Body of pancreas (tissue), 4 donors: ENCODE measurements at regions not wholly inside any gene's neighbourhood (a gene's known extent, or its start where the extent isn't known, plus 50 kb on each side); places are given as distances from the start of the nearest gene placed in this dataset.

Source experiments
- ATAC-seq: fragments of 150-250 bp; one replicate; pipeline ENCODE4 v1.9.1; 2016
- DNase-seq, 4 donors: peaks; one replicate each; pipeline ENCODE4 v3.0.0-alpha.2; 2019
- H3K27ac ChIP-seq, 4 donors: fragments of 200-600 bp; sonication (generic); 1 replicate in 3 of 4; 2 replicates in 1 of 4; pipeline versions ENCODE4 v1.5.1 to v1.6.1; 2016 to 2019; ENCODE audit warnings: mild to moderate bottlenecking in 1 of 4, mixed read lengths in 1 of 4, moderate library complexity in 1 of 4
- H3K27me3 ChIP-seq, 2 donors: fragments of 200-600 bp; sonication (generic); one replicate each; pipeline ENCODE4 v1.6.0; 2016; ENCODE audit warnings: mild to moderate bottlenecking in 1 of 2
- H3K36me3 ChIP-seq, 2 donors: fragments of 200-600 bp; sonication (generic); replicated peaks in 1 of 2; 2 replicates each; pipeline ENCODE4 v1.5.1; 2016; ENCODE audit warnings: low read depth in 2 of 2; ENCODE audit not compliant: insufficient read depth in 1 of 2
- H3K4me1 ChIP-seq: fragments of 200-600 bp; sonication (generic); one replicate; pipeline ENCODE4 v1.6.0; 2016
- H3K4me3 ChIP-seq, 2 donors: fragments of 200-600 bp; sonication (generic); 1 replicate in 1 of 2; 2 replicates in 1 of 2; pipeline ENCODE4 v1.5.1; 2016 to 2019
- H3K9me3 ChIP-seq, 3 donors: fragments of 200-600 bp; sonication (generic); 1 replicate in 2 of 3; 2 replicates in 1 of 3; pipeline ENCODE4 v1.5.1; 2016
- POLR2A ChIP-seq, 3 donors: fragments of 450-650 bp; IDR thresholded peaks; one replicate each; pipeline ENCODE4 v1.6.1; 2016; ENCODE audit warnings: antibody characterized with exemption in 3 of 3, mild to moderate bottlenecking in 2 of 3
- WGBS, 2 donors: methylation state at CpG; one replicate each; pipeline ENCODE4 v1.1.5; 2017; 5-methylcytosine and 5-hydroxymethylcytosine counted together
- intact Hi-C: fragments of 100-400 bp; cut with DNase I; formaldehyde crosslinking; loops from one replicate; pipeline ENCODE4 v1.15.1; 2023
- TF ChIP-seq, protein P1 (sequence below), 7 experiments: fragments of 450-650 bp in 4 of 7; fragments of 200-600 bp in 3 of 7; sonication (generic) in 3 of 7; IDR thresholded peaks; one replicate each; pipeline ENCODE4 v1.5.1; 2016 to 2019; ENCODE audit warnings: antibody characterized with exemption in 7 of 7

DNA sequence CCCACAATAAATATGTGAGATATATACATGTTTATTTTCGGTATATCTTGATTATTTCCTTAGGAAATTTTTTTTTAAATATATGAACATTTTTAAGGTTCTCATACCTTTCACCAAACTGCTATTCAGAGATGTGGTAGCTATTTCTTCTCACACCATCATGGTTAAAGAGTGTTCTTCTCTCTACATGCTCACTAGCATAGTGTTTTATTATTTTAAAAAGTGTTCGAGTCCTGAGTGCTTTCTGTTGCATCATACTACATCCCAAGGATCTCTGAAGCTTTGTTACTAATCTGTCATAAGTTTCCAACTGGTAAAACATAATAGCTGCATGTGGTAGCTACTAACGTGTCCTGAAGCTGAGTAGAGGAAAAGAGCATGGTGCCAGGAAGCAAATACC, 177.4 kb upstream of the GLRA1 start:
- Histone ChIP-seq H3K36me3 (no peaks in the 10 kb centered on the region), H3K4me3 (no peak overlapping the region), H3K27me3 (no peaks in the 10 kb centered on the region), H3K27ac (no peak overlapping the region), H3K4me1 (no peaks in the 10 kb centered on the region), H3K9me3 (no peaks in the 10 kb centered on the region)
- no peak for ATAC-seq
- intact Hi-C loops = no loop called here
- WGBS, 2 donors = 64 to 72% methylated on average over 3 of the region's 3 CpGs
- no peak for DNase-seq
- TF ChIP-seq, protein P1, sequence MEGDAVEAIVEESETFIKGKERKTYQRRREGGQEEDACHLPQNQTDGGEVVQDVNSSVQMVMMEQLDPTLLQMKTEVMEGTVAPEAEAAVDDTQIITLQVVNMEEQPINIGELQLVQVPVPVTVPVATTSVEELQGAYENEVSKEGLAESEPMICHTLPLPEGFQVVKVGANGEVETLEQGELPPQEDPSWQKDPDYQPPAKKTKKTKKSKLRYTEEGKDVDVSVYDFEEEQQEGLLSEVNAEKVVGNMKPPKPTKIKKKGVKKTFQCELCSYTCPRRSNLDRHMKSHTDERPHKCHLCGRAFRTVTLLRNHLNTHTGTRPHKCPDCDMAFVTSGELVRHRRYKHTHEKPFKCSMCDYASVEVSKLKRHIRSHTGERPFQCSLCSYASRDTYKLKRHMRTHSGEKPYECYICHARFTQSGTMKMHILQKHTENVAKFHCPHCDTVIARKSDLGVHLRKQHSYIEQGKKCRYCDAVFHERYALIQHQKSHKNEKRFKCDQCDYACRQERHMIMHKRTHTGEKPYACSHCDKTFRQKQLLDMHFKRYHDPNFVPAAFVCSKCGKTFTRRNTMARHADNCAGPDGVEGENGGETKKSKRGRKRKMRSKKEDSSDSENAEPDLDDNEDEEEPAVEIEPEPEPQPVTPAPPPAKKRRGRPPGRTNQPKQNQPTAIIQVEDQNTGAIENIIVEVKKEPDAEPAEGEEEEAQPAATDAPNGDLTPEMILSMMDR (IDR thresholded peaks at IDR 0.05) = no peak
- TF ChIP-seq POLR2A (IDR thresholded peaks at IDR 0.05) = no peak

DNA sequence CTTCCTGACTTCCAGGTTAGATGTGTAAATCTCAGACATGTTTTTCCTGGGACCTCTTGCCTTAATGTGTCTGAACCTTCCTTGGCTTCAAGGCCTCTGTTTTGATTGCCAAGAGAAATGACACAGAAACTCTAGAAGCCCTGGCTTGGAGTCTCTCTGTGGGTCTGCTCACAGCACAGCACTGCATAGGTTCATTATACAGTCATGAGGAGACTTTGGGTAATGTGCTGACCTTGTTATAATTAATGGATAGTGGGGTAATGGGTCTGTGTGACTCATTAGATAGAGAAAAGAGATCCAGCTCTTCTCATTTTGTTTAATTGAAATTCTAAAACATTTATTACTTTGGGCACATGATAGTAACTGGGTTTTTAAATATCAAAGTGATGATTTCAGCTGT, 175.8 kb upstream of the GLRA1 start:
- DNase-seq (no peak), ATAC-seq (no peak)
- H3K36me3 ChIP-seq = no peaks in the 10 kb centered on the region
- no peak overlapping the region for H3K4me3 ChIP-seq
- no peaks in the 10 kb centered on the region for H3K4me1 ChIP-seq
- intact Hi-C loops = no loop called here
- no peaks in the 10 kb centered on the region for H3K27me3 ChIP-seq
- H3K9me3 ChIP-seq = no peaks in the 10 kb centered on the region
- H3K27ac ChIP-seq = no peak overlapping the region
- no peak for TF ChIP-seq POLR2A (IDR thresholded peaks at IDR 0.05)
- TF ChIP-seq, protein P1 (IDR thresholded peaks at IDR 0.05) = no peak

DNA sequence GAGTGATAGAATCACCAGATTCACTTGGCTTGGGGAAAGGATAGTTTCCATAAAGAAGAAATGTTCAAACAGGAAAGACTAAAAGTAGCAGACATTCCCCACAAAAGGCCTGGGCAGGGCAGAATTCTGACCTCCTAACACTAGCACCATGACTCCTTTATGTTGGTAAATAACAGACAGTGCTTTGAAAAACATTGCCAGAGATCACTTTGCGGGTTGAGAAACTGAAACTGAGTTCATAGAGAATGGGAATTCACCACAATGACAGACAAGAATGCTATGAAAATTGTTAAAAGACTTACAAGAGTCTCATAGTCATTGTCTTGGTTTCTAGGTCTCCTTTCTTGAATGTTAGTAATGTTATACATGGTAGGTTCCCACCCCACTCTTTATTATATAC, 172.5 kb upstream of the GLRA1 start:
- 42 to 56% methylated on average over 1 of the region's 1 CpG for WGBS, 2 donors
- H3K27me3 ChIP-seq = no peaks in the 10 kb centered on the region
- H3K4me3 ChIP-seq = no peak overlapping the region
- H3K4me1 ChIP-seq = no peaks in the 10 kb centered on the region
- DNase-seq (no peak), ATAC-seq (no peak)
- no peaks in the 10 kb centered on the region for H3K9me3 ChIP-seq
- intact Hi-C loops = no loop called here
- H3K36me3 ChIP-seq = no peaks in the 10 kb centered on the region
- TF ChIP-seq POLR2A (IDR thresholded peaks at IDR 0.05) = no peak
- TF ChIP-seq, protein P1 (IDR thresholded peaks at IDR 0.05) = no peak
- H3K27ac ChIP-seq = no peak overlapping the region

DNA sequence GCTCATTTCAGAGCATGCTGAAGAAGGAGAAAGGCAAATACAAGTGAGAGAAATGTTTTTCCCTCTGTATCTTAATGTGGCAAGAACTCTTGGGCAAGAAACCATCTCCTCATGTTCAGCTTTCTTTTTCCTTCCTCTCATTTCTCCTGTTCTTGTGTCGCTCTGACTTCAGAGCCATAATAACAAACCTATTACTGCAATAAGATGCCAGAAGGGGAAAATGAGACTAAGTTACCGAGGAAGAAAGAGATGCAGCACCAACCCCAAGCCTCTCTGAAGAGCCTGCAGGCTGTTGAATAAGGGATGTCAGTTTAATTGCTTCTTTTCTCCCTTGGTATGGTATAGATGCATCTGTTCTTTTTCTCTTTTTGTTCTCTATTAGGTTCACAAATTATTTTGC, 170.1 kb upstream of the GLRA1 start:
- TF ChIP-seq, protein P1 (IDR thresholded peaks at IDR 0.05) = no peak
- TF ChIP-seq POLR2A (IDR thresholded peaks at IDR 0.05) = no peak
- no peaks in the 10 kb centered on the region for H3K4me1 ChIP-seq
- no peaks in the 10 kb centered on the region for H3K36me3 ChIP-seq
- no peaks in the 10 kb centered on the region for H3K27me3 ChIP-seq
- no peak overlapping the region for H3K4me3 ChIP-seq
- ATAC-seq (no peak), DNase-seq (no peak)
- 49 to 78% methylated on average over 2 of the region's 2 CpGs for WGBS, 2 donors
- no peak overlapping the region for H3K27ac ChIP-seq
- intact Hi-C loops = no loop called here
- no peaks in the 10 kb centered on the region for H3K9me3 ChIP-seq

DNA sequence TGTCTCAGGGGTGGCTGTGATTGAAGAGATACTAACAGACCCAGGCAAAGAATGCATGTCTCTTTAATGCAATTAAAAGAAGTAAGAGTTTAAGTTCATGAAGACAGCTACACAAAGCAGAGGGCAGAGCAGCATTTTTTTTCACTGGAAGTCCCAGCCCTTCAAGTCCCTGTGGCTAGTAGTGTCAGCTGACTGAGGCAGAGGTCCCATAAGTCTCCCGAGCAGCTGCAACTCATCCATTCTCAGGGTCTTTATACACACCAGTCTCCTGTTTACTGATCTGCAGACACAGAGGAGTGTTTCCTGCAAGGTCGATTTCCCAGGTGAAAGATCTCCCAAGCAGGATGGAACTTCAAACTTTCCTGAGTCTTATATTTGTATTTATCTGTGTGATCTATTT, 169.4 kb upstream of the GLRA1 start:
- H3K27ac ChIP-seq = no peak overlapping the region
- no peaks in the 10 kb centered on the region for H3K27me3 ChIP-seq
- DNase-seq = no peak
- WGBS, 2 donors = 7 to 31% methylated on average over 2 of the region's 2 CpGs
- intact Hi-C loops = no loop called here
- H3K36me3 ChIP-seq = no peaks in the 10 kb centered on the region
- no peak for ATAC-seq
- no peaks in the 10 kb centered on the region for H3K9me3 ChIP-seq
- H3K4me3 ChIP-seq = no peak overlapping the region
- H3K4me1 ChIP-seq = no peaks in the 10 kb centered on the region
- TF ChIP-seq, protein P1 (IDR thresholded peaks at IDR 0.05) = no peak
- no peak for TF ChIP-seq POLR2A (IDR thresholded peaks at IDR 0.05)
